ENCODE measurements at regions not wholly inside any gene's neighbourhood (a gene's known extent, or its start where the extent isn't known, plus 50 kb on each side); places are given as distances from the start of the nearest gene placed in this dataset.

- CTCF ChIA-PET, result no interaction called here
- peaks cover 3% of the 10 kb centered on the region for H3K9me3 ChIP-seq (ENCODE audit: low read depth, low read length, poor library complexity, severe bottlenecking)
- BruUV-seq (replicated peaks), result no TSS peak
- TF ChIP-seq CTCF (conservative IDR thresholded peaks at IDR 0.05; ENCODE audit: low read depth, low read length) (no peak), EZH2 (IDR thresholded peaks at IDR 0.05; ENCODE audit: borderline replicate concordance, low read depth, low read length, poor library complexity, severe bottlenecking) (no peak)
- no peak overlapping the region for H3K4me3 ChIP-seq (ENCODE audit: low read depth, low read length, poor library complexity, severe bottlenecking)
- POLR2A ChIA-PET (ENCODE audit: low non-redundant PET), result no interaction called here
- no peaks in the 10 kb centered on the region for H3K27me3 ChIP-seq (replicated peaks; ENCODE audit: insufficient read depth, low read depth, low read length, poor library complexity)
- no peaks in the 10 kb centered on the region for H3K4me1 ChIP-seq (ENCODE audit: insufficient read depth, low read length, poor library complexity, severe bottlenecking)
- intact Hi-C loops (cut with micrococcal nuclease; ENCODE audit: unreplicated experiment), result no loop called here
- H3K27ac ChIP-seq (ENCODE audit: low read depth, low read length, poor library complexity, severe bottlenecking), result no peak overlapping the region
- no peaks in the 10 kb centered on the region for H3K36me3 ChIP-seq (ENCODE audit: insufficient read depth, low read length, poor library complexity, severe bottlenecking)
- no peak for DNase-seq (ENCODE audit: low spot score)
Observed at GRCh38 chr4:22077571-22077970, 129.0 kb upstream of the KCNIP4 start.

- ChIA-PET POLR2A (ENCODE audit: low non-redundant PET) (no interaction called here), CTCF (no interaction called here)
Observed at GRCh38 chr4:22072726-22073125, 124.2 kb upstream of the KCNIP4 start.

GRCh38 chr4:22072240-22072639, 123.7 kb upstream of the KCNIP4 start:
- no peak overlapping the region for H3K27ac ChIP-seq (ENCODE audit: low read depth, low read length, poor library complexity, severe bottlenecking)
- intact Hi-C loops (cut with micrococcal nuclease; ENCODE audit: unreplicated experiment), result no loop called here
- H3K36me3 ChIP-seq (ENCODE audit: insufficient read depth, low read length, poor library complexity, severe bottlenecking), result no peaks in the 10 kb centered on the region
- BruUV-seq (replicated peaks), result no TSS peak
- TF ChIP-seq CTCF (conservative IDR thresholded peaks at IDR 0.05; ENCODE audit: low read depth, low read length), result no peak
- TF ChIP-seq EZH2 (IDR thresholded peaks at IDR 0.05; ENCODE audit: borderline replicate concordance, low read depth, low read length, poor library complexity, severe bottlenecking), result no peak
- no peak for DNase-seq (ENCODE audit: low spot score)
- H3K4me3 ChIP-seq (ENCODE audit: low read depth, low read length, poor library complexity, severe bottlenecking), result no peak overlapping the region
- ChIA-PET POLR2A (ENCODE audit: low non-redundant PET) (no interaction called here), CTCF (no interaction called here)
- no peaks in the 10 kb centered on the region for H3K27me3 ChIP-seq (replicated peaks; ENCODE audit: insufficient read depth, low read depth, low read length, poor library complexity)
- H3K4me1 ChIP-seq (ENCODE audit: insufficient read depth, low read length, poor library complexity, severe bottlenecking), result no peaks in the 10 kb centered on the region
- no peaks in the 10 kb centered on the region for H3K9me3 ChIP-seq (ENCODE audit: low read depth, low read length, poor library complexity, severe bottlenecking)

More at GRCh38 chr4:22072726-22073125, 124.2 kb upstream of the KCNIP4 start:
- intact Hi-C loops (cut with micrococcal nuclease; ENCODE audit: unreplicated experiment), result no loop called here
- no peak for TF ChIP-seq CTCF (conservative IDR thresholded peaks at IDR 0.05; ENCODE audit: low read depth, low read length)
- no peaks in the 10 kb centered on the region for H3K4me1 ChIP-seq (ENCODE audit: insufficient read depth, low read length, poor library complexity, severe bottlenecking)
- H3K4me3 ChIP-seq (ENCODE audit: low read depth, low read length, poor library complexity, severe bottlenecking), result no peak overlapping the region
- no TSS peak for BruUV-seq (replicated peaks)
- no peak for DNase-seq (ENCODE audit: low spot score)
- no peaks in the 10 kb centered on the region for H3K27me3 ChIP-seq (replicated peaks; ENCODE audit: insufficient read depth, low read depth, low read length, poor library complexity)
- H3K27ac ChIP-seq (ENCODE audit: low read depth, low read length, poor library complexity, severe bottlenecking), result no peak overlapping the region
- H3K36me3 ChIP-seq (ENCODE audit: insufficient read depth, low read length, poor library complexity, severe bottlenecking), result no peaks in the 10 kb centered on the region
- no peaks in the 10 kb centered on the region for H3K9me3 ChIP-seq (ENCODE audit: low read depth, low read length, poor library complexity, severe bottlenecking)
